ENCODE measurements at regions not wholly inside any gene's neighbourhood (a gene's known extent, or its start where the extent isn't known, plus 50 kb on each side); places are given as distances from the start of the nearest gene placed in this dataset.

- Histone ChIP-seq H3K27ac (no peak overlapping the region), H3K36me3 (no peaks in the 10 kb centered on the region), H3K4me3 (no peak overlapping the region), H3K27me3 (no peaks in the 10 kb centered on the region), H3K4me1 (no peaks in the 10 kb centered on the region), H3K9me3 (no peaks in the 10 kb centered on the region)
- intact Hi-C loops (cut with DNase I; ENCODE audit: low total_unique reads) = no loop called here
- TF ChIP-seq POLR2A (IDR thresholded peaks at IDR 0.05) (no peak), CTCF (IDR thresholded peaks at IDR 0.05) (no peak)
- no peak for DNase-seq
These were observed 157.6 kb upstream of the PPP2R3A start for GRCh38 chr3:135807879-135808278.

- no peak overlapping the region for H3K27ac ChIP-seq
- H3K4me3 ChIP-seq = no peak overlapping the region
- H3K27me3 ChIP-seq = no peaks in the 10 kb centered on the region
- TF ChIP-seq POLR2A (IDR thresholded peaks at IDR 0.05) = no peak
- no peak for TF ChIP-seq CTCF (IDR thresholded peaks at IDR 0.05)
- no peaks in the 10 kb centered on the region for H3K9me3 ChIP-seq
- no peaks in the 10 kb centered on the region for H3K36me3 ChIP-seq
- DNase-seq = no peak
- intact Hi-C loops (cut with DNase I; ENCODE audit: low total_unique reads) = no loop called here
- H3K4me1 ChIP-seq = no peaks in the 10 kb centered on the region
These were observed 156.4 kb upstream of the PPP2R3A start for GRCh38 chr3:135809021-135809634.

DNA sequence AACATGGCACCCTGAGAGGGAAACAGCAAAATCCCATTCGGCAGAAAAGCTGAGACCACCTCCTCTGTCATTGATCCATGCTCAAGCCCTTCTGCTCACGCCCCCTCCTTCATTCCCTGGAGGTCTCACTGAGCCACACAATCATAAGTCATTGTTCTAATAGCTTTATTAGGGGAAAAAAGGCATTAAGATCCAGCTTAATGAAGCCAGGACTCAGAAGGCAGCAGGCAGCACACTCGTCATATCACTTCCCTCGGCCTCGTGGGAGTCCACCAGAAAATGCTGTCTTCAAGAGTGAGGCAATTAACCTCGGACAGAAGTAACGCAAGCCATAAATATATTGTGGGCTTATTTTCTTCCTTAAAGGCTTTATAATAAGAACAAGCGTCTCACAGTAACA, 153.9 kb upstream of the PPP2R3A start:
- no peaks in the 10 kb centered on the region for H3K4me1 ChIP-seq
- intact Hi-C loops (cut with DNase I; ENCODE audit: low total_unique reads) = no loop called here
- no peak overlapping the region for H3K27ac ChIP-seq
- H3K27me3 ChIP-seq = no peaks in the 10 kb centered on the region
- TF ChIP-seq CTCF (IDR thresholded peaks at IDR 0.05) = no peak
- TF ChIP-seq POLR2A (IDR thresholded peaks at IDR 0.05) = no peak
- H3K9me3 ChIP-seq = no peaks in the 10 kb centered on the region
- no peak overlapping the region for H3K4me3 ChIP-seq
- DNase-seq = no peak
- no peaks in the 10 kb centered on the region for H3K36me3 ChIP-seq

DNA sequence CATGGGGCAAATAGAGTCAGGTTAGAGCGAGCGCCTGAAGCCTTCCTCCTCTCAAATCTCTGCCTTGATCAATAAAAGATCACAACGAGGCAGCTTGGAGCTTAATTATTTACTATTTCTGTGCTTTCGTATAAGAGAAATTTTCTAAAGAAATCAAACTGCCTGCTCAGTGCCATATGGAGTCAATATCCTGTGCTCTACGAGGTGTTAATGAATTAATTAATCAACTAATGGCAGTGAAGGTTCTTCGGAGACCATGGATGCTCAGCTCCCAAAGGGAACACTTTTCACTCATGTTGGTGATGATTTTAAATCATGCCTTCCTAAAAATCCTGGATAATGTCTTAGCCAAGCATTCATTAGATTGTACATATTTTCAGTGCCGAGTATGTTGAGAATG, 153.5 kb upstream of the PPP2R3A start:
- Histone ChIP-seq H3K4me1 (no peaks in the 10 kb centered on the region), H3K4me3 (no peak overlapping the region), H3K27ac (no peak overlapping the region), H3K9me3 (no peaks in the 10 kb centered on the region), H3K27me3 (no peaks in the 10 kb centered on the region), H3K36me3 (no peaks in the 10 kb centered on the region)
- intact Hi-C loops (cut with DNase I; ENCODE audit: low total_unique reads) = no loop called here
- no peak for TF ChIP-seq POLR2A (IDR thresholded peaks at IDR 0.05)
- TF ChIP-seq CTCF (IDR thresholded peaks at IDR 0.05) = no peak
- DNase-seq = no peak

DNA sequence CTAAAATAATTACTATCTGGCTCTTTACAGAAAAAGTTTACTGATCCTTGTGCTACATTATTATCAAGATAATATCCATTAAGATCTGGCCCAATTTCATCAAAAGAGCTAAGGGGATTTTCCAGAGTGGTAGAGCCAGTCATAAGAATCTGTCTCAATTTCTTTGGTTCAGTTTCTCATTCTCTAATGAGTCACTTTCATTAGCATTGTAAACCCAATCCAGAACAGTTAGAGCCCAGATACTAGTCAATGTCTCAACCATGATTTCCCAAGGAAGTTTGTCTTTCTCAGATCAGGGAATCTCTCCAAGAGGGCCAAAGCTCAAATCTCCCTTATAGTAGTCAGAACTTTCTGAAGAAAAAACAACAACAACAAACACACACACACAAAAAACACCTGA, 131.1 kb upstream of the PPP2R3A start:
- intact Hi-C loops (cut with DNase I; ENCODE audit: low total_unique reads) = no loop called here
- Histone ChIP-seq H3K27ac (no peak overlapping the region), H3K36me3 (no peaks in the 10 kb centered on the region), H3K4me3 (no peak overlapping the region), H3K4me1 (no peaks in the 10 kb centered on the region), H3K27me3 (no peaks in the 10 kb centered on the region), H3K9me3 (no peaks in the 10 kb centered on the region)
- DNase-seq = no peak
- TF ChIP-seq CTCF (IDR thresholded peaks at IDR 0.05) (no peak), POLR2A (IDR thresholded peaks at IDR 0.05) (no peak)

Measured in uterus (tissue), 3 donors.